Cardiac fibroblast (primary cell): ENCODE measurements at regions not wholly inside any gene's neighbourhood (a gene's known extent, or its start where the extent isn't known, plus 50 kb on each side); places are given as distances from the start of the nearest gene placed in this dataset.

Experiments
- DNase-seq, 2 donors: peaks; one replicate each; pipeline versions ENCODE4 v3.0.0 to v3.0.0-alpha.2; 2010; ENCODE audit warnings: low read depth in 2 of 2
- H3K4me3 ChIP-seq, 2 donors: replicated peaks in 1 of 2; 1 replicate in 1 of 2; 2 replicates in 1 of 2; pipeline ENCODE4 v1.5.1; 2011; ENCODE audit warnings: low read depth in 2 of 2, low read length in 2 of 2, mild to moderate bottlenecking in 2 of 2, moderate library complexity in 1 of 2
- TF ChIP-seq, protein P1 (sequence below): IDR thresholded peaks from one replicate; pipeline ENCODE4 v1.5.1; 2011; ENCODE audit warnings: low read depth, mild to moderate bottlenecking, low read length, inconsistent platforms

DNA sequence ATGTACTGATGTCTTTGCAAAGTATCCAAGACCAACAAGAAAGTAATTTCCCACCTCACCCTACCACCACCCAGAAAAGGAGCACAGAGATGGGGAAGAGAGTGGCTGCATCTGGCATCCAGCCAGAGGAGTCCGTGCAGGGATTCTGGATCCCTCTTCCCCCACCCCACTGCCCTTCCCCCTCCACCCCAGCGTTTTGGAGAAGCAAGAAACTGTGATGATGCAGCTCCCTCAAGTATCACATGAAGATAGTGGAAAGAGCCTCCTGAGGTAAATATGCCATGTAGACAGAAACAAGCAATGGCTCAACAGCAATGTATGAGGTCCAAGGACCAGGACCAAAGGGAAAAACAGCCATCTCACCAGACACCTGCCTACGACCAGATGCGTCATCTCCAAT lies 153.8 kb downstream of the DEPDC1B start:
- TF ChIP-seq, protein P1, sequence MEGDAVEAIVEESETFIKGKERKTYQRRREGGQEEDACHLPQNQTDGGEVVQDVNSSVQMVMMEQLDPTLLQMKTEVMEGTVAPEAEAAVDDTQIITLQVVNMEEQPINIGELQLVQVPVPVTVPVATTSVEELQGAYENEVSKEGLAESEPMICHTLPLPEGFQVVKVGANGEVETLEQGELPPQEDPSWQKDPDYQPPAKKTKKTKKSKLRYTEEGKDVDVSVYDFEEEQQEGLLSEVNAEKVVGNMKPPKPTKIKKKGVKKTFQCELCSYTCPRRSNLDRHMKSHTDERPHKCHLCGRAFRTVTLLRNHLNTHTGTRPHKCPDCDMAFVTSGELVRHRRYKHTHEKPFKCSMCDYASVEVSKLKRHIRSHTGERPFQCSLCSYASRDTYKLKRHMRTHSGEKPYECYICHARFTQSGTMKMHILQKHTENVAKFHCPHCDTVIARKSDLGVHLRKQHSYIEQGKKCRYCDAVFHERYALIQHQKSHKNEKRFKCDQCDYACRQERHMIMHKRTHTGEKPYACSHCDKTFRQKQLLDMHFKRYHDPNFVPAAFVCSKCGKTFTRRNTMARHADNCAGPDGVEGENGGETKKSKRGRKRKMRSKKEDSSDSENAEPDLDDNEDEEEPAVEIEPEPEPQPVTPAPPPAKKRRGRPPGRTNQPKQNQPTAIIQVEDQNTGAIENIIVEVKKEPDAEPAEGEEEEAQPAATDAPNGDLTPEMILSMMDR = no peak
- DNase-seq = no peak
- no peak overlapping the region for H3K4me3 ChIP-seq

DNA sequence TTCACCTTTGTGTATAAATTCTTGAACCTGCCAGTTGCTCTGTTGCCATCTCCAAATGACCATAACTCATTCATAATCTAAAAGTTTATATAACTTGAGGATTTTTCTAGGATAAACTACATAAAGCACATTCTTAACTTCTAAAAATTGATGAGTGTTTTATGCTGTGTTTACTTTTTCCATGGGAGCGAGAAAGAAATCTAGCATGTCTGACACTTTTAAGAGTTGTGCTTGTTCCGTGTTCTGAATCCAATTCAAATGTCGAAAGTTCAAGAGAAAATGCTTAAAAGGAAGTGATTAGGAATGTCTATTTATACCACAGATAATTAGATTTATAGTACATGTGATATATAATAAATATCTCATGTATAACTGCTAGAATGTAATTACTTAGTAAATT lies 154.4 kb downstream of the DEPDC1B start:
- no peak overlapping the region for H3K4me3 ChIP-seq
- TF ChIP-seq, protein P1 = no peak
- no peak for DNase-seq

DNA sequence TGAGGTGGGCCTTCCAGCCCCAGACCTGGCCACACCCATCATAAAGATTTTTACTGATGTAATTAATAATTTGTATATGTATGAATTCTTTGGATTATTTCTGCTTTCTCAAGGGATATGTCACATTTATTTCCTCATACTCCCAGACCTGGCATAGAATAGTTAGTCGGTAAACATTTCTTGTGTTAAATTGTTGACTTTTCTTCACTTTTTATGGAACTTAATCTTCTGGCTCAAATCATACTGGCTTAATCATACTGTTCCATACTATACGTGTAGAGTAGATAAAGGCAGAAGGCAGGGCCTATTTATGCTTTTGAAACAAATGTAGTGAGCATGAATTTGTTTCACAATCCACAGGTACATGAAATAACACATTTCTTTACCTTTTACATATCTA lies 155.8 kb downstream of the DEPDC1B start:
- no peak for DNase-seq
- TF ChIP-seq, protein P1 = no peak
- no peak overlapping the region for H3K4me3 ChIP-seq

DNA sequence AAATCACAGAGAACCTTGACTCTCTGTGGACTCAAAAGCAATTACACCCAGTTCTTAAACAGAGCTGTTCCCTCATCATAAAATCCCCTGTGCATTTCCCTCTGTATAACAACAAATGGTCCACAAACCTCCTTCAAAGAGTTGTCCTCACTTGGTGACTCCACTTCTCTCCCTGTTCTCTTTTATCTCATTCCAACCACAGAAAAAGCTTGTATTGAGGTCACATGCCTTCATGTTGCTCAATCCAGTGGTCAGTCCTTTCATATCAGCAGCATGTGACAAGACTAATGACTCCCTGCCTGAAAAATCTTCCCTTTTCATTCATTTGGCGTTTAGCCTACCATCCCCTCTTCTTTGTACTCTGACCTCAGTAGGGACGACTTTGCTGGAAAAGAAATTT lies 158.0 kb downstream of the DEPDC1B start:
- TF ChIP-seq, protein P1 = no peak
- peak; percentile 59 to 85 for DNase-seq
- no peak overlapping the region for H3K4me3 ChIP-seq

DNA sequence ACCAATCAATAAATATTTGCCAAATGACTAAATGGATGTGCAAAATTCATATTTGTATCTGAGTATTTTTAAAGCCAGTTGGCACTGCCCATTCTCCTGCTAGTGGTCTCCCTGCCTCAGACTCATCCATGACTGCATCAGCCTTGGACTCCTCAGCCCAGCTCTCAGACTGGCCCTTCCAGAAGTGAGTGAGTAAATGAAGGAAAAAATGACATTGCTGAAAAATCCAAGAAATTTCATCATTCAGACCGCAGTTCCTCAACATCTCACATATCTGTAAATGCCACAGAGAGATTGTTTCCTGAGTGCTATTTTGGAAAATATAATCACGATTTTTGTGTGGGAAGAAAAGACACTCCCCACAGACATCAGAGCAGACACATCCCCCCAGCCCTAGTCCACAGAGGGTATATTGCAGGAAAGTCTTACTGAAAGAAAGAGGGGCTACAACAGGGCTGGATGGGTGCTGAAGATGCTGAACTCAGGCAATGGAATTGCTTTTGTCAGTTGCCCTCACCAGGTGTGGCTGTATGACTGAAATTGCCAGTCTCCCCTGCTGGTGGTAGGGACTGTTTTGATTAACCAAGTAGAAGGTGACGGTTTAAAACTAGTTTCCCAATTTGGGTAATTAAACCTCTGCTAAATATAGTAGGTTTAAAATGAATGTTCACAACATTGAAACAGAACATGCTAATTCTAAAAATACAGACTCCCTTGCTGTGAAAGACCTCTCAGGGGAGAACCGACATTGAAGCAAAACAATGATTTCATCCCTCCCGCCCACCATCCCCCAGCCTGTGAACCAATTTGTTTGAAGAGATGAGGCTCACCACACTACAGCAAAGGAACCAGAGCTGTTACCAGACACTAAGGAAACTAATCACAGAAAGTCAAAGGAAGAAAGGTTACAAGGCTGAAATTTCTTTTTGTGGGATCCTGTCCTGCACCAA lies 158.8 kb downstream of the DEPDC1B start:
- H3K4me3 ChIP-seq = no peak overlapping the region
- peak; percentile 56 to 74 for DNase-seq
- TF ChIP-seq, protein P1 = no peak

DNA sequence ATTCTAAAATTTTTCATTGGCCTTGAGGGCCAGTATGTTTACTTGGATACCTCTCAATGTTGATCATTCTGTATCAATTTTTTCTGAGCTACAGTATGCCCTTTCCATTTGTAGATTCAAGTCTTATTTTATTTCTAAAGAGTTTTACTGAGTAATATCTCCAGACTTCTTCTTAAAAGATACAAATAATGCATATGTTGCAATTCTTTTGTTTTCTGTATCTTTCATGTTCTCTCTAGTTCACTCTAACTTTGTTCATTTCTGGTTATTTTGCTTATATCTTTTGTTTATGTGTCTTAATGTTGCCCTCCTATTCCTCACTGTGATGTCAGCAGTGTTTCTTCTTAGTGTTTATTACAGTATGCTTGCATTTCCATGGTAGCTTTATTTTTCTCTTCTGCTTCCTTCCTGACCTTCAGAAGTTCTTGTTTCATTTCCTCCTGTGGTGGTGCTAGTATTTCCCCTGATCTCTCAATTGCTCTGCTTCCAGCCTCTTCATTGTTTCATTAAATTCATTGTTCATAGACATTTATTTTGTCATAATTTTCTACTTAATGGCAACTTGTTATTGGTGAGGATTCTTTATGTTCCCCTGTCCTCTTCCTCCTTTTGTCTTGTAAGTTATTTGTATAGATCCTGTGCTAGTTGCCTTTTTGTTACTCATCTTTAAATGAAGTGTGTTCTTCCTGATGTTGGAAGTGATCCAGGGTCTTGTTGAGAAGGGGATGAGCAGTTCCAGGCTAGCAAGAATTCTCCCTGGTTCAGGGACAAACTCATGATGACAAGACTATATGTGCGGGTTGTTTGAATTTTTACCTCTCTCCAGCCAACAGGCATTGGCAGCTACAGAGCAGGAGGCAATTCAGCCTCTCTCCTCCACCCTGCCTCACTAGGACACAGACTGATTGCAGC lies 160.8 kb downstream of the DEPDC1B start:
- DNase-seq = peak; percentile 21 to 52
- no peak overlapping the region for H3K4me3 ChIP-seq
- TF ChIP-seq, protein P1 = no peak
